GM18870 (cell line): ENCODE measurements at regions not wholly inside any gene's neighbourhood (a gene's known extent, or its start where the extent isn't known, plus 50 kb on each side); places are given as distances from the start of the nearest gene placed in this dataset.
"Not testable (repeated sequence)": the region's sequence is repeated elsewhere in the genome, so short reads cannot be mapped to it uniquely, and the experiment has no call there.

Experiments used
- ATAC-seq: cut with Tn5 transposase; IDR thresholded peaks from one replicate; pipeline ENCODE4 v1.9.1; 2021; ENCODE audit warnings: moderate library complexity; ENCODE audit not compliant: unreplicated experiment

DNA sequence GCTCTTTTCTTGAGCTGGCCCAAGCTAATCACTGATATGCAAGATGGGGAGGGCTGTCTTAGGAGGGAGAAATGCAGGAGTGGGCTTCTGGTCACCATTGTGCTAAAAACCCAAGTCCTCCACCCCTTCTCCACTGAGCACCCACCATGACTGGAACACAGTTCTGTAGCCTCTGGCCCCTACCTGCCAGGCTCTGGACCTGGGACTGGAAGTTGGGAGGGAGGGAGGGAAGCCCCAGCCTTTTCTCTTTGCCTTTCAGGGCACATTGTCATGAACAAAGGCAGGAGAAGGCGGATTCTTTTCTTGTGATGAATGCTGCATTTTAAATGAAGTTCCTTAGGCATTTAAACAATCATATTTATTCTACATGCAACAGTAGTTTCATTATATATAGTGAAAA is 559.1 kb upstream of the TRPC7 start:
- ATAC-seq: no peak

DNA sequence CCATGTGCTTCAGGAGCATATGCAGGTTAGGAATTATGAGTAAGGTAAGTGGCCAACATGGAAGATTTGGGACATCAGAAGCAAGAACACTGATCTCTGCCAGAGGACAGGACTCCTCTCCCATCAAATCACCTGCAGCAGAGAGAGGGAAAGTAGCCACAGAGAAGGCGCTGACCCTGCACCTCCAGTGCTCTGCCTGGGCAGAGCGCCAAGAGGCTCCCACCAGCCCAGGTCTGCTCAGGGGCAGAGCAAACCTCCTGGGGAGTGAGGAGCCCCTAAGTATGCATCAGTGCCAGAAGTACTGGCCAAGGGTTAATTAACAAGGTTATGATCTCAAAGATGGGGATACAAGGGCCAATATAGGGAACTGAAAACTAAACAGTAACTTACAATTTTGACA is 545.3 kb upstream of the TRPC7 start:
- no peak for ATAC-seq

DNA sequence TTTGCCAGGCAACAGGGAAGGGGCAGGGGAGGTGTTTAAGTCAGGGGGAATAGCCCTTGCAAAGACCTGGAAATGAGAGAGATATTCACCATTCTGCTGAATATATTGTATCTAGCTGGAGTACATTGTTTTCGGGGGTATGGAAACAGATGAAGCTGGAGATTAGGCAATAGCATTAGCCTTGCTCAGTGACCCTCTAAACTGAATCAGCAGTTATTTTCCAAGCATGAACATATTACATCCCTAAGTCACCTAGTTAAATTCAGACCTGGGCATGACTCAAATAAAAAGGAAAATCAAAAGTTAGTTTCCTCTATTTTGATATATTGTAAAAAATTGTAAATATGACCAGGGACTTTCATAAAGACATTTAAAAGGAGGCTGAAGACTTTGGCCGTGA is 544.6 kb upstream of the TRPC7 start:
- ATAC-seq: no peak

DNA sequence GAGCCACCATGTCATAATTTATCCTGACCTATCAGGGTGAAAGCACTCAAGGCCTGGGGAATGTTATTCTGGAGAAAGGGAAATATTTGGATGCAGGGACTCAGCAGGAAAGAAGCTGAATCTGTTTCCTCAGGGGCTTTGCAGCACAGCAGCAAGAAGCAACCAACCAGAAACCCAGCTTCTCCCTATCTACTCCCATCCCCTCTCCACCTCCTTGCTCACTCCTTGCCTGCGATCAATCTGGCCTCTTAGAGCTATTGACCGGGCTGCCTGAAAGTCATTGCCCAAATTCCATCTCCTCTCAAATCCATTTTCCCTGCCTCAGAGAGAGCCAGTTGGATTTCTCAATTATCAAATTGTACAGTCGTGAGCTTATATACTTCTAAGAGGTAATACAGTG is 542.0 kb upstream of the TRPC7 start:
- no peak for ATAC-seq

DNA sequence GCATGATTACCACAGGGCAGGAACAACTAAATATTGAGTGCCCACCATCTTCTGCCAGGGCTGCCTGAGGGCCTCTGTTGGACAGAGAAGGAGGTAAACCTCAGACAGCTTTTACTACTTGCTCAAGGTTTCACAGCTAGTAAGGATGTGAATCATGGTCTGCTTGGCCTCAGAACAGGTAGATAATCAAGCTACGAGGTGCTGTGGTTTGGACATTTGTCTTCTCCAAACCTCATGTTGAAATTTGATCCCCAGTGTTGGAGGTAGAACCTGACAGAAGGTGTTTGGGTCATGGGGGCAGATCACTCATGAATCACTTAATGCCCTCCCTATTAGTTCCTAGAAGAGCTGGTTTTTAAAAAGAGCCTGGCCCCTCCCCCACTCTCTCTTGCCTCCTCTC is 541.2 kb upstream of the TRPC7 start:
- ATAC-seq: no peak

DNA sequence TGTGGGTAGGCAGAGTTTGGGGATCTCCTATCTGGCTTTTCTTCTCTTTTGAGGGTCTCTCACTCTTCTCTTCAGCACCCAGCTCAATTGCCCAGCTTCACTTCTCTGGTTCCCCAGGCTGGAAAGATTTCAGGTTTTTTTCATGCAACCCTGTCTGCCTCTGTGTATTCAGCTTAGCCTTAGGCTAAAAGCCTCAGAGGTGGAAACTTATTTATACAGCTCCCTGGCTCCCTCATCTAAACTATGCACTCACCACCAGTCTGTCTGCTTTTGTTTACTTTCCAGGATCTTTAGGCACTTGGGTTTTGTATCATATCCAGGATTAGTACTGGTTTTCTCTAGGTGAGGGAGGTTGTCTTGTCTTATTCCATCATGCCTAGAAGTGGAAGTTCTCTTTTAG is 540.2 kb upstream of the TRPC7 start:
- no peak for ATAC-seq

DNA sequence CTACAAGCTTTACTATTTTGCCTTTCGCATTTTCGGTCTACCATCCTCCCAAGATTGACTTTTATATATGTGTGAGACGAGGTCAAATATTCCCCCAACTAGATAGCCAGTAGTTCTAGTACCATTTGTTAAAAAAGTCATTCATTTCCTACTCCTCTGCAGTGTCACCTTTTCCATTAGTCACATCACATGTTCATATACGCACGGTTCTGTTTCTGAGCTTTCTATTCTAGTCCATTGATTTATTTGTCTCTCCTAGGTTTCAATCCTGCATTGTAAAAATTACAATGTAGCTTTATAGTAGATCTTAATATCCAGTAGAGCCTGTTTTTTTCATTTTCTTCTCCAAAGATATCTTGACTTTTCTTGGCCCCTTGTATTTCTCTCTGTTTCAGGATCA is 528.7 kb upstream of the TRPC7 start:
- ATAC-seq: no peak

DNA sequence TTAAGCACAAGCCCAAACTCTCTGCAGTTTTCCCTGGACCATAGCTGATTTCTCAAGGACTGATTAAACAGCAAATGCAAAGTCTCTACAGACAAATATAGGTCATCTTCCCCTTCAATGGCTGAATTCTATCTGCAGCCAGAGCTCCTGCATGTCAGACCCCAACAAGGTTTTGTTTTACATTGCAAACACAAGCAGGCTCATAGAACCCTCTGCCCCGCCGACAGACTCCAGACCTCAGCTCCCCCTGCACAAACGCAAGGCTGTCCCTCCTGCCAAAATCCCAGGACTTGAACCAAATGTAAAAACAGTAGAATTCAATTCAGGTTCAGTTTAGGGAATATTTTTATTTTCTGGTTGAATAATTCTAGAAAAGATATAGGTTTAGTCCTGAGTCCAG is 526.7 kb upstream of the TRPC7 start:
- ATAC-seq: no peak

DNA sequence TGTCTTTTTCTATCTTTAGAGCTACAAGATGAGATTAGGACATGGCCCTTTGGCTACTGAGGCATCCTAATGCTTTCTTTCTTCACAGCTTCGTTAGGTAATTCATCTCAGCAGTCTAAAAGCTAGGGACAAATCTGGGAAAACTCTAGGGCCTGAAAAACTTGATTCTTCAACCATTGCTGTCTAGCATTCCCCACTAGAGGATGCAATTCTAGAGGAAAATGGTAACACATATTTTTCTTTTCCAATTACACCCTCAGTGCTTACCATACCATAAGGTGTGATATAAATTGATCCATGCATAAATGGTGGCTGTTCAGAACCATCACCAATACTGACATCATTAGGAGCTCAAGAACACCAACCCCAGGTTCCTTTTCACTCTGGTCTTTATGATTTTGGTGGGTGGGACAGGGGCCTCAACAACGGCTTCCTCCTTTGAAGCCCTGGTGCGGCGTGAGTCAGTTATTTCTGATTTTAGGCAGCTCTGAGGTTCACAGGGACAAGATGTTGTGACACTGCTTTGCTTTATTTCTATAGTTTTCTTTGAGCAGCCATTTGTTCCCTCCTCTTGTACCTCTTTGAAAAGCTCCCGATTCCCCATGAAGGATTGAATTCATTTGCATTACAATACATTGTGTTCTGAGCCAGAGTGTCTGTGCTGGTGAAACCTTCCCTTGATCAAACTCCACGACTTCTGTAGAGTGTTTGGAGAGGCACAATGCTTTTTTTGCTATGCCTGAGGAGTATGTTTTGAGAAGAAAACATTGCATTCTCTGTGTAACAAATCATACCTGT is 526.0 kb upstream of the TRPC7 start:
- no peak for ATAC-seq

DNA sequence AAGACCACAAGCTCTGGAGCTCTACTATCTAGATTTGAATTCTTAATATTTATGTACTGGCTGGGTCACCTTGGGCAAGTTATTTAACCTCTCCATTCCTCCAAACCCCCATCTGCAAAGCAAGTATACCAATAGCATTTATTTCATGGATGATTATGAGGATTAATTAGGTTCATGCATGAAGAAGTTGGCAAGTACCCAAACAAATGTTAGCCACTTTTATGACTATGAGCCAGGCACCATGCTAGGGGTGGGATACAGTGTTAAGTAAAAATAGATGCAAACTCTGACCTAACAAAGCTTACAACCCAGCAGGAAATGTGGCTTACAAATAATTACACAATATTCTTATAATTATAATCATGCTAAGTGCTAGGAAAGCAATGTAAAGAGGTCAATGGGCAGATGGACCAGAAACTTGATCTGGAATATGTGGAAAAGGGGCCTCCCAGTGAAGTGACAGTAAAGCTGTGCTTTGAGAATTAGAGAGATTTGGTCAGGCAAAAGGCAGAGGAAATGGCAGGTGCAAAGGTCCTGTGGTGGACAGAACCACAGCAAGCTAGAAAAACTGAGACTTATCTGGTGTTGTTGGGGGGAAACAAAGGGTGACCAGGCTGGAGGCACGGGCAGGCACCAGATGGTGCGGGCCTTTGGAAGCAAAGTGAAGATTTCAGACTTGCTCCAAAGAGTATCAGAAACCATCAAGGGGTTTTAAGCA is 525.2 kb upstream of the TRPC7 start:
- no peak for ATAC-seq

DNA sequence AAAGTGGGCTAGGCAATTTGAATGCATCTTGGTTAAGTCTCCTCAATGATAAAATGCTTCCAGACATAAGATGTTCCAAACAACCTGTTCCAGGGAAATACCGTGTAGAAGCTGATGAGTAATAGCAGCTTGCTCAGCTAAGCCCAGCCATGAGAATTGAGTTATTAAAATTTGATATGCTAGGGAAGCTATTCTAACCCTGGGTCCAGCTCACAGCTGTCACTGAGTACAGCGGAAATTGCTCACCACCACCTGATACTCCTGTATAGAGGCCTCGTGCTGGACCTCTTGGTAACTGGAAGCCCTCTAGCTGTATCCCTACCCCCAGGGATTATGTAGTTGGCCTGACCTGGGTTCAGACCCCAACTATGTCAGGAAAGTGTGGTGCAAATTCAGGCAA is 521.3 kb upstream of the TRPC7 start:
- no peak for ATAC-seq

DNA sequence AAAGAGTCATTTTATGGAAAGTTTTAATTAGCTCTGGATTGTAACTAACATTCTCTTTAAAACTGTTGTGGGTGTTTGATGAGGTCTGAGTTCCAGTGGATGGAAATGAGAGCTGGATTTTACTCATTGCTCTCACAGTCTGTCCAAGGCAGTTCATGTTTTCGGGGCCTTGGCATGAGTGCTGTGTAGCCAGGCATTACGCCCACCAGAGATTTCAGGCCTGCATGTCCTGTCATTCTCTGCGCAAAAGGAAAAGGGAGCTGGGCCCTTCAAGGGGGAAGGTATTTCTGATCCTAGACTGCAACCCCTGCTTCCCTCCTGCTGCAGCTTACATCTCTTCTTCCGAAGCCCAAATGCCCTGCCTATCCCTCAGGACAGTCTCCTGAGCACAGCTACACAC is 499.6 kb upstream of the TRPC7 start:
- no peak for ATAC-seq

DNA sequence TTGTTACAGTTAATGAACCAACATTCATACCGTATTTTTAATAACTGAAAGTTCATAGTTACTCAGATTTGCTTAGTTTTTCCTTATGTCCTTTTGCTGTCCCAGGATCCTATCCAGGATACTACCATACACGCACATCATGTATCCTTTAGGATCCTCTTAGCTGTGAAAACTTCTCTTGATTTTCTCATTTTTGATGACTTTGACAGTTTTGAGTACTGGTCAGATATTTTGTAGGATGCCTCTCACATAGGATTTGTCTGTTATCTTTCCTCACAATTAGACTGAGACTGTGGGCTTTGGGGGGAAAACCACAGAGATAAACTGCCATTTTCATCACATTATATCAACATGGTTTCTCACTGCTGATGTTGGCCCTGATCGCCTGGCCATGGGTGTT is 491.3 kb upstream of the TRPC7 start:
- ATAC-seq: no peak

DNA sequence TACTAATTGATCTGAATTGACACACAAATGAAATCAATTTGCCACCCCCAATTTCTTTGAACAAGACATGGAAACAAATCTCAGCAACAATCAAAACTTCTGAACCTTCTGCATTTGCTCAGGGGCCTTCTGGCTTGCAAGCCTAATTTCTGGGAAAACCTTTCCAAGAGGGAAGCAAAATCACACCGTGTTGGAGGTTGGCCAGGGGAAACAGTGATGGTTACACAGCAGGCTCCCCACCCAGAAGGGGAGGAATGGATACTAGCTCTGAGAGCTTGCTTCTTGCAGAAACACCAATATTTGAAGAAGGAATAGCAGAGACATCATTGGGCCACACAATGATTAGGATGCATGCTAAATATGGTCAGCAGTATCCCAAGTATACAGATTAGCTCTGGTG is 488.6 kb upstream of the TRPC7 start:
- no peak for ATAC-seq

DNA sequence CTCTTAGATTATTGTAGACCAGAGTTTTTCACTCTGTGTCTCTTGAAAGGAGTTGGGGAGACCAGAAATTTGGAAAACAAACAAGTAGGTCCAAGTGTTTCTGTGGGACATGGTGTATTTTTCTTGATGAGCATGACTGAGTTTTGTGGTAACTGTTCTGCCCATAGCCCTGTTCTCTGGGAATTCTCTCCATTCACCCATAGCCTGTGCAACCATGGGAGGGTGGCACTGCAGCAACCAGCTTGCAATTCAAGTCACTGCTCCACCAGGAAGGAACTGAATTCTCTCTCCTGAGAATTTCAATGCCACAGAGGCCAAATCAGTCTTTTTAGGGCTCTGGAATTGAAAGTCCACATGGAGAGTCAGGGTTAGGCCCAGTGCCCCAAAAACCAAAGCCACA is 475.3 kb upstream of the TRPC7 start:
- ATAC-seq: no peak

DNA sequence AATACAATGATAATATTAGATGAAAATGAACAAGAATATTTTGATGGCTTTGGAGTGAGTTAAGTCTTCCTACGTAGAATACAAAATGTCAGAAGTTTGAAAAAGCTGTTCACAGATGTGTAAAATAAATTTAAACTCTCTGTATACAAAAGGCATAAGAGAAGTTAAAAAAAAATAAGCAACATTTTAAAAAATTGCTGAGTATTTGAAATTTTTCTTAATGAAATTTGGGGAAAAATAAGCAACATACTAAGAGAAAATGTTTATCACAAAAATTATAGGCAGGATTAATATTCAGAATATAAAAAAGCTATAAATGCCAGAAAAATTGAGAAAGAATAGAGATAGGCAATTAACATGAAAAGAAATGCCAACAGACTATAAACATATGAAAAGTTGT is 470.7 kb upstream of the TRPC7 start:
- no peak for ATAC-seq

DNA sequence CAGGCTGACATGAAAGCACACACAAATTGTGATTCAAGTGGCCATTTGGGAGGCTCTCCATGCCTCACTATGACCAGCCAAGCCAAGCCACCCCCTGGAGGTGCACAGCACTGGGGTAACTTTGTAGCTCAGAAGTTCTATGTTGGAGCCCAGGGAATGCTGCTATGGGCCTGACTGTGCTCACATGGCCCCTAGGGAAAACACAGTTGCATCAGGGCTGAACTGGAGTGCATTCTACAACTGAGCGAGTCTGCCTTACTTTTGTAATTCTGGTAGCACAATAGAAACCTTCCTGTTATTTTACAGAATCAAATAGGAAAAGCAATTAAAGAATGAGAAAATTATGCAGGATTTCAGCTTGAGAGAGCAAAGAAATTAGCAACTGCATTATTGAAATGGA is 455.5 kb upstream of the TRPC7 start:
- ATAC-seq: no peak

DNA sequence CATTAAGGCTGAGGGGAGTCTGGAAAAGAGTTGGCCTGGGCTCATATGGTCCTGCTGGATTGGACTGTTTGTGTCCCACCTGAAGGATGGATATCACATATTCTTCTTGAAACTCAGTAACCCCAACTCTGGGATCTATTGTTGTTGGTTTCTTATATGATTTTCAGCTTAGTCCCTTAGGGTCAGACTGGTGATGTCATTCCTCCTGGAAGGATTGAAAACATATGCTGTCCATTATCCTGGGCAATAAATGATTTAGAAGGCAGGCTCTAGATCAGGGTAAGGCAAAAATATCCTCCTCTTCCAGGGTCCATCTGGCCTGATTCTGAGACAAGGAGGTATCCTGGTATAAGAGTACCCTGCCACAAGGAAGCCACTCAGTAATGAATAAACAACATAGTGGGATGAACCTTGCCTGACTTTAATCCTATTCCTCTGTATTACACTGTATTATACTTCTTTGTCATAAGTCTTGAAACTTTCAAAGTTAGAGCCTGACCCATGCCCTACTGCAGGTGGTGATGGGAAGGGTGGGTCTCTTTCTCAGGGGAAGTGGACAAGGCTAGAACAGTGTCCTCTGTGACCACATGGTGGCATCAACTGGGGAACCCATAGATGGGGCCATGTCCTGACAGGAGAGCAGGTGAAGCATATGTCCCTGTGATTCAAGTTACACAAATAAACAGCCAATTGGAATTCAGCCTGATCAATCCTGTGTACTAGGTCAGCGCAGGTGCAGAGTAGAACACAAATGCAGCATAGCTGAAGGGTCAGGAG is 454.4 kb upstream of the TRPC7 start:
- no peak for ATAC-seq

DNA sequence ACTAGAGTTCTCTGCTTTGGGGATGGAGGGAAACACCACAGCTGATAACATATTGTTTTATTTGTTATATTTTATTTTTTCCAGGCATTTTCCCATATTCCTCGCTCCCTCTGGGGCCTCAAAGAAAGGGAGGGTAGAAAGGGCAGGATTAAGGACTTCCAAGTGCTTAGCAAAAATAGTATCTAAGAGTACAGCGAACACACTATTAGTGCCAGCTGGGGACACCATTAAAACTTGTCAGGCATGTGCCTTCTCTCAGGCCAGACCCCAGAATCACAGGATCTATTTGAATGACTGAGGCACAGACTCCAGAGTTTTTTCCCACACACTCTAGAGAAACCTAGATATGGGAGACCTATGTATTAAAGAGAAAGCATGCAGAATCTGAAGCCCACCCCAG is 451.0 kb upstream of the TRPC7 start:
- no peak for ATAC-seq

DNA sequence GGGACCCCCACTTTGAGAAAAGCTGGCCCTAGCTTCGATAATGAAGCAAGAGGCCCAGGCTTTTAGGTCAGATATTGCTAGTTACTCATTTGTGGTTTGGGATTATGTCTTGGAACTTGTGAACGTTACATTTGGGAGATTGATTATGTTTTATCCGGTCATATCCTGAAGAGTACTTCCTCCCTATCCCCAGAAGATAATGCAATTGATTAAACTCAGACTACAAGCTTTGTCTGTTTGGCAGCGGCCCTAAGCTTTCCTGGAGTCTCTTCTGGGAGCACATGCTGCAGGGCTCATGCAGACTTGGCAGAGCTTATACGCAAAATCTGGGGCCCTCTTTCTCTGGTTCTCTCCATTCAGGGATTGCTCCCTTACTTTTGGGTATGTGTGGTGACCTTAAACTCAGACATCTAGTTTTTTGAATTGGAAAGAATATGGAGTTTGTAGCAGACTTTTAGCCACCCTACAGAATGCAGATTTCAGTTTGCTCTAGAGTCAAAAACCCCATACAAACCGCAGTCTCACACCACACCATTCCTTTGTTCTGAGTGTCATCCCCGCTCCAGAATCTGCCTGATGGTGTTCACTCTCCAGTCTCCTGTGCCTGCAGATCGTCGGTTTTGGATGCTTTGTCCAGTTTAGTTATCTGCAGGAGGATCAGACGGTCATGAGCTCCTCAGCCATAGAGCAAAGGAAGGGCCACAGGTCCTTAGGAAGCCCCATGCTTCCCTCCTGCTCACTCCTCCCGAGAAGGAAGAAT is 449.5 kb upstream of the TRPC7 start:
- no peak for ATAC-seq

DNA sequence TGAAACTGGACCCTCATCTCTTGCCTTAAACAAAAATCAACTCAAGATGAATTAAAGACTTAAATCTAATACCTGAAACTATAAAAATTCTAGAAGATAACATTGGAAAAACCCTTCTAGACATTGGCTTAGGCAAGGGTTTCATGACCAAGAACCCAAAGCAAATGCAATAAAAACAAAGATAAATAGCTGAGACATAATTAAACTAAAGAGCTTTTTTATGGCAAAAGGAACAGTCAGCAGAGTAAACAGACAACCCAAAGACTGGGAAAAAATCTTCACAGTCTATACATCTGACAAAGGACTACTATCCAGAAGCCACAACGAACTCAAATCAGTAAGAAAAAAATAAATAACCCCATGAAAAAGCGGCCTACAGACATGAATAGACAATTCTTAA is 446.9 kb upstream of the TRPC7 start:
- ATAC-seq: not testable (repeated sequence)
